ENCODE measurements at regions not wholly inside any gene's neighbourhood (a gene's known extent, or its start where the extent isn't known, plus 50 kb on each side); places are given as distances from the start of the nearest gene placed in this dataset.

- TF ChIP-seq POLR2A (IDR thresholded peaks at IDR 0.05; ENCODE audit: low read depth, low read length) (no peak), POLR2AphosphoS5 (IDR thresholded peaks at IDR 0.05; ENCODE audit: low read depth, low read length) (no peak), TAF1 (IDR thresholded peaks at IDR 0.05; ENCODE audit: low read depth, low read length) (no peak)
Measured at GRCh38 chr7:116111475-116111874, 80.9 kb upstream of the TFEC start.

All from GM12891 (cell line).